Astrocyte (in vitro differentiated cells and primary cell): ENCODE measurements at regions not wholly inside any gene's neighbourhood (a gene's known extent, or its start where the extent isn't known, plus 50 kb on each side); places are given as distances from the start of the nearest gene placed in this dataset.

Source experiments
- DNase-seq: peaks from one replicate; pipeline ENCODE4 v3.0.0-alpha.2; 2010; ENCODE audit warnings: low read depth
- FAIRE-seq: peaks from 2 replicates; lab custom pipeline; 2011; peaks lifted over from hg19 to GRCh38; lab: Jason Lieb, UNC
- H2AFZ ChIP-seq: 2 replicates; pipeline ENCODE4 v1.6.0; 2012; ENCODE audit warnings: low read depth, low read length, inconsistent platforms
- H3K27ac ChIP-seq: 2 replicates; pipeline ENCODE4 v1.5.1; 2011; ENCODE audit warnings: low read depth, low read length, inconsistent platforms
- H3K27me3 ChIP-seq: 2 replicates; pipeline ENCODE4 v1.6.0; 2011; ENCODE audit warnings: low read length, inconsistent platforms; ENCODE audit not compliant: insufficient read depth
- H3K36me3 ChIP-seq: 2 replicates; pipeline ENCODE4 v1.5.1; 2011; ENCODE audit warnings: low read length, inconsistent platforms; ENCODE audit not compliant: insufficient read depth
- H3K4me1 ChIP-seq: 2 replicates; pipeline ENCODE4 v1.5.1; 2011; ENCODE audit warnings: low read length, inconsistent platforms; ENCODE audit not compliant: insufficient read depth
- H3K4me2 ChIP-seq: 2 replicates; pipeline ENCODE4 v1.6.0; 2012; ENCODE audit warnings: low read length, inconsistent platforms
- H3K4me3 ChIP-seq: 2 replicates; pipeline ENCODE4 v1.5.1; 2011; ENCODE audit warnings: low read depth, mild to moderate bottlenecking, low read length, inconsistent platforms; ENCODE audit not compliant: insufficient read depth
- H3K79me2 ChIP-seq: 2 replicates; pipeline ENCODE4 v1.6.0; 2012; ENCODE audit warnings: mild to moderate bottlenecking, low read length, inconsistent platforms; ENCODE audit not compliant: insufficient read depth
- H3K9ac ChIP-seq: 2 replicates; pipeline ENCODE4 v1.6.0; 2012; ENCODE audit warnings: mild to moderate bottlenecking, low read length, inconsistent platforms
- H3K9me3 ChIP-seq: 2 replicates; pipeline ENCODE4 v1.5.1; 2012; ENCODE audit warnings: low read depth, mild to moderate bottlenecking, low read length, inconsistent platforms; ENCODE audit not compliant: insufficient read depth
- H4K20me1 ChIP-seq: 2 replicates; pipeline ENCODE4 v1.6.0; 2012; ENCODE audit warnings: low read length, inconsistent platforms; ENCODE audit not compliant: insufficient read depth
- H3K27ac Mint-ChIP-seq: one replicate; pipeline ENCODE4 v1.8.0; 2021; ENCODE audit warnings: mild to moderate bottlenecking, mixed read lengths; ENCODE audit not compliant: unreplicated experiment
- H3K27me3 Mint-ChIP-seq: one replicate; pipeline ENCODE4 v1.8.0; 2021; ENCODE audit warnings: low read depth, mixed read lengths; ENCODE audit not compliant: unreplicated experiment
- H3K36me3 Mint-ChIP-seq: one replicate; pipeline ENCODE4 v1.8.0; 2021; ENCODE audit warnings: low read depth, mixed read lengths; ENCODE audit not compliant: unreplicated experiment
- H3K4me1 Mint-ChIP-seq: one replicate; pipeline ENCODE4 v1.8.0; 2021; ENCODE audit warnings: low read depth, mixed read lengths; ENCODE audit not compliant: unreplicated experiment
- H3K4me3 Mint-ChIP-seq: one replicate; pipeline ENCODE4 v1.8.0; 2021; ENCODE audit warnings: mild to moderate bottlenecking, moderate library complexity, mixed read lengths; ENCODE audit not compliant: unreplicated experiment
- H3K9me3 Mint-ChIP-seq: one replicate; pipeline ENCODE4 v1.8.0; 2021; ENCODE audit warnings: mild to moderate bottlenecking, mixed read lengths; ENCODE audit not compliant: unreplicated experiment
- CTCF ChIP-seq: IDR thresholded peaks from 2 replicates; pipeline ENCODE4 v1.5.1; 2011; ENCODE audit warnings: low read depth, mild to moderate bottlenecking, inconsistent platforms, low read length, moderate library complexity; ENCODE audit not compliant: insufficient read depth
- EZH2 ChIP-seq: IDR thresholded peaks from 2 replicates; pipeline ENCODE4 v1.6.1; 2012; ENCODE audit warnings: mild to moderate bottlenecking, low read length, inconsistent platforms; ENCODE audit not compliant: insufficient read depth

GRCh38 chr5:8961219-8961618, 584.7 kb downstream of the SEMA5A start:
- no peak overlapping the region for H3K9ac ChIP-seq
- H3K27me3 Mint-ChIP-seq, result no peaks in the 10 kb centered on the region
- no peaks in the 10 kb centered on the region for H3K9me3 ChIP-seq
- H3K4me3 ChIP-seq, result no peak overlapping the region
- H2AFZ ChIP-seq, result no peak overlapping the region
- DNase-seq (no peak), FAIRE-seq (no peak)
- no peak overlapping the region for H3K27ac ChIP-seq
- H3K4me1 Mint-ChIP-seq, result peaks cover 6% of the 10 kb centered on the region
- H3K9me3 Mint-ChIP-seq, result no peaks in the 10 kb centered on the region
- H3K27me3 ChIP-seq, result no peaks in the 10 kb centered on the region
- no peaks in the 10 kb centered on the region for H4K20me1 ChIP-seq
- H3K79me2 ChIP-seq, result no peaks in the 10 kb centered on the region
- H3K4me3 Mint-ChIP-seq, result no peak overlapping the region
- H3K27ac Mint-ChIP-seq, result no peak overlapping the region
- no peak overlapping the region for H3K4me2 ChIP-seq
- no peaks in the 10 kb centered on the region for H3K4me1 ChIP-seq
- H3K36me3 ChIP-seq, result no peaks in the 10 kb centered on the region
- TF ChIP-seq CTCF (no peak), EZH2 (no peak)
- H3K36me3 Mint-ChIP-seq, result no peaks in the 10 kb centered on the region

- H3K27ac Mint-ChIP-seq, result no peak overlapping the region
- Histone ChIP-seq H3K27me3 (no peaks in the 10 kb centered on the region), H3K36me3 (no peaks in the 10 kb centered on the region), H3K4me1 (no peaks in the 10 kb centered on the region), H2AFZ (no peak overlapping the region), H3K9me3 (no peaks in the 10 kb centered on the region), H3K79me2 (no peaks in the 10 kb centered on the region), H3K27ac (no peak overlapping the region), H3K4me2 (no peak overlapping the region), H3K9ac (no peak overlapping the region), H3K4me3 (no peak overlapping the region), H4K20me1 (no peaks in the 10 kb centered on the region)
- no peak for TF ChIP-seq CTCF
- TF ChIP-seq EZH2, result no peak
- peaks cover 6% of the 10 kb centered on the region for H3K4me1 Mint-ChIP-seq
- H3K27me3 Mint-ChIP-seq, result no peaks in the 10 kb centered on the region
- FAIRE-seq (no peak), DNase-seq (no peak)
- no peak overlapping the region for H3K4me3 Mint-ChIP-seq
- no peaks in the 10 kb centered on the region for H3K36me3 Mint-ChIP-seq
- H3K9me3 Mint-ChIP-seq, result no peaks in the 10 kb centered on the region
These were observed 583.9 kb downstream of the SEMA5A start for GRCh38 chr5:8961956-8962355.

- Histone ChIP-seq H2AFZ (no peak overlapping the region), H3K4me3 (no peak overlapping the region), H3K27me3 (no peaks in the 10 kb centered on the region), H3K27ac (no peak overlapping the region), H3K9me3 (no peaks in the 10 kb centered on the region), H3K9ac (no peak overlapping the region), H3K4me2 (no peak overlapping the region), H3K4me1 (no peaks in the 10 kb centered on the region), H3K79me2 (no peaks in the 10 kb centered on the region), H4K20me1 (no peaks in the 10 kb centered on the region), H3K36me3 (no peaks in the 10 kb centered on the region)
- Mint-ChIP-seq H3K27me3 (no peaks in the 10 kb centered on the region), H3K27ac (no peak overlapping the region), H3K4me1 (no peaks in the 10 kb centered on the region), H3K36me3 (no peaks in the 10 kb centered on the region), H3K4me3 (no peak overlapping the region), H3K9me3 (peaks cover 3% of the 10 kb centered on the region)
- no peak for DNase-seq
- no peak for FAIRE-seq
- no peak for TF ChIP-seq CTCF
- TF ChIP-seq EZH2, result no peak
These were observed 564.9 kb downstream of the SEMA5A start for GRCh38 chr5:8981016-8981415.
